Transverse colon (tissue), 4 donors: ENCODE measurements at regions not wholly inside any gene's neighbourhood (a gene's known extent, or its start where the extent isn't known, plus 50 kb on each side); places are given as distances from the start of the nearest gene placed in this dataset.
"Not testable (repeated sequence)": the region's sequence is repeated elsewhere in the genome, so short reads cannot be mapped to it uniquely, and the experiment has no call there.

Experiments
- DNase-seq: peaks from one replicate; pipeline ENCODE4 v3.0.0-alpha.2; 2019
- H3K27ac ChIP-seq, 4 donors: fragments of 200-600 bp; sonication (generic); 2 replicates each; pipeline ENCODE4 v1.5.1; 2016 to 2018; ENCODE audit warnings: inconsistent platforms in 4 of 4
- H3K27me3 ChIP-seq: fragments of 200-600 bp; sonication (generic); 2 replicates; pipeline ENCODE4 v1.5.1; 2017; ENCODE audit warnings: inconsistent platforms
- H3K36me3 ChIP-seq, 4 donors: fragments of 200-600 bp; sonication (generic); 2 replicates each; pipeline ENCODE4 v1.5.1; 2017 to 2019; ENCODE audit warnings: inconsistent platforms in 4 of 4
- H3K4me1 ChIP-seq, 4 donors: fragments of 200-600 bp; sonication (generic); 2 replicates each; pipeline ENCODE4 v1.5.1; 2017 to 2020; ENCODE audit warnings: inconsistent platforms in 4 of 4
- H3K4me3 ChIP-seq, 4 donors: fragments of 200-600 bp; sonication (generic); 1 replicate in 1 of 4; 2 replicates in 3 of 4; pipeline versions ENCODE4 v1.5.1 to v1.6.1; 2017 to 2019; ENCODE audit warnings: inconsistent platforms in 4 of 4
- H3K9me3 ChIP-seq, 2 donors: fragments of 200-600 bp; sonication (generic); 2 replicates each; pipeline ENCODE4 v1.5.1; 2017 to 2019; ENCODE audit warnings: inconsistent platforms in 2 of 2
- CTCF ChIP-seq, 5 experiments: fragments of 200-600 bp in 3 of 5; fragments of 450-650 bp in 2 of 5; sonication (generic) in 3 of 5; IDR thresholded peaks; 1 replicate in 2 of 5; 2 replicates in 3 of 5; pipeline ENCODE4 v1.5.1; 2016 to 2017; ENCODE audit warnings: antibody characterized with exemption in 5 of 5, inconsistent platforms in 3 of 5, mild to moderate bottlenecking in 2 of 5, moderate library complexity in 1 of 5
- EP300 ChIP-seq: sonication (generic); formaldehyde crosslinking; IDR thresholded peaks from one replicate; pipeline ENCODE4 v1.6.1; 2017; ENCODE audit warnings: antibody characterized with exemption, low read depth
- POLR2A ChIP-seq: fragments of 450-650 bp; IDR thresholded peaks from one replicate; pipeline ENCODE4 v1.6.1; 2016; ENCODE audit warnings: antibody characterized with exemption, mild to moderate bottlenecking, moderate library complexity
- POLR2AphosphoS5 ChIP-seq, 3 donors: sonication (generic); formaldehyde crosslinking; IDR thresholded peaks; one replicate each; pipeline ENCODE4 v1.6.1; 2016; ENCODE audit warnings: antibody characterized with exemption in 3 of 3
- WGBS, 2 donors: methylation state at CpG; one replicate each; pipeline ENCODE4 v1.1.5; 2018; ENCODE audit warnings: low coverage in 1 of 2; 5-methylcytosine and 5-hydroxymethylcytosine counted together
- in situ Hi-C, 4 donors: fragments of 200-750 bp; cut with MboI; loops; one replicate each; pipeline versions ENCODE4 v1.15.0 to v1.15.1; 2017; ENCODE audit warnings: low sequenced_read_pairs in 3 of 4, low pct_ligation_motif_present in 1 of 4, low pct_unique_long_range_greater_than_20kb in 1 of 4
- intact Hi-C: fragments of 100-400 bp; cut with DNase I; formaldehyde crosslinking; loops from one replicate; pipeline ENCODE4 v1.15.1; 2023; ENCODE audit warnings: low total_unique reads

DNA sequence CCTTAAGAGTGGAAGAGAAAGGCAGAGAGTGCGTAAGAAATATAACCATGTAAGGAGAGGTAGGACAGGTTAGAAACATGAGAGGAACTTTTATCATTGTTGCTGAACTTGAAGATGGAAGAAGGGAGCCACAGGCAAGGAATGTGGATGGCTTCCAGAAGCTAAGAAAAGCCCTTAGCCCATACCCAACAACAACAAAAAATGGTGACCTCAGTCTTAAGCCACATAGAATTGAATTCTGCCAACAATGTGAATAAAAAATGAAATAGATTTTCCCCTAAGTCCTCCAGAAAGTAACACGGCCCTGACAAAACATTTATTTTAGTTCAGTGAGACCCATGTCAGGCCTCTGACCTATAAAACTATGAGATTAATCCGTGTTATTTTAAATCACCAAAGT is 767.3 kb downstream of the FAM181B start:
- TF ChIP-seq POLR2A = no peak
- no peak for TF ChIP-seq CTCF (IDR thresholded peaks at IDR 0.05)
- TF ChIP-seq POLR2AphosphoS5 (IDR thresholded peaks at IDR 0.05) = no peak
- TF ChIP-seq EP300 = no peak
- intact Hi-C loops = no loop called here
- H3K27me3 ChIP-seq = no peaks in the 10 kb centered on the region
- DNase-seq = no peak
- 72 to 78% methylated on average over 3 of the region's 3 CpGs for whole genome bisulfite sequencing, 2 donors
- in situ Hi-C loops = no loop called here
- no peak overlapping the region for H3K27ac ChIP-seq
- no peaks in the 10 kb centered on the region for H3K36me3 ChIP-seq
- no peaks in the 10 kb centered on the region for H3K4me1 ChIP-seq
- no peak overlapping the region for H3K4me3 ChIP-seq
- H3K9me3 ChIP-seq = no peaks in the 10 kb centered on the region

GRCh38 chr11:81963018-81963417 is 770.6 kb downstream of the FAM181B start:
- Histone ChIP-seq H3K27ac (no peak overlapping the region), H3K4me1 (no peaks in the 10 kb centered on the region), H3K4me3 (no peak overlapping the region), H3K9me3 (no peaks in the 10 kb centered on the region), H3K27me3 (no peaks in the 10 kb centered on the region), H3K36me3 (no peaks in the 10 kb centered on the region)
- WGBS, 2 donors = 13 to 15% methylated on average over 3 of the region's 3 CpGs
- in situ Hi-C loops = no loop called here
- intact Hi-C loops = no loop called here
- no peak for DNase-seq
- TF ChIP-seq EP300 (no peak), POLR2AphosphoS5 (IDR thresholded peaks at IDR 0.05) (no peak)

DNA sequence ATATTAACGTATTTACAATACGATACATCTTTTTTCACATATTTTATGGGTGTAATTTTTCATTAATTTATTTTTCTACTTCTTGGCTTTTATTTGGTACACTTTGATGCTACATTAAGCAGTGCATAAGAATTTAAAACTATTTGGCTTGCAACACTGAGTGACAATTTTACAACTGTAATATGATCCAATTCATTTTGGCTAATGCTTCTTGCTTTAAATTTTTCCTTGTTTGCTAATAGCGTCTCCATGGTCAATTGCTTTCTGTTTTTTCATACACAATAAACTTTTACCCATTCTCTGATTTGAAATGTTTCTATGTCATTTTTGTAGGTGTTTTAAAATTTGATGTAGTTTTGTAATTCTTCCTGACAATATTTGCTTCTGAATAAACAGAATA is 773.2 kb downstream of the FAM181B start:
- WGBS, 2 donors = 70 to 74% methylated on average over 3 of the region's 3 CpGs
- intact Hi-C loops (no loop called here), in situ Hi-C loops (no loop called here)
- Histone ChIP-seq H3K9me3 (no peaks in the 10 kb centered on the region), H3K27ac (no peak overlapping the region), H3K4me1 (no peaks in the 10 kb centered on the region), H3K4me3 (no peak overlapping the region), H3K36me3 (no peaks in the 10 kb centered on the region), H3K27me3 (no peaks in the 10 kb centered on the region)
- DNase-seq = no peak
- no peak for TF ChIP-seq POLR2AphosphoS5 (IDR thresholded peaks at IDR 0.05)
- TF ChIP-seq CTCF (IDR thresholded peaks at IDR 0.05) = no peak
- no peak for TF ChIP-seq EP300
- no peak for TF ChIP-seq POLR2A

DNA sequence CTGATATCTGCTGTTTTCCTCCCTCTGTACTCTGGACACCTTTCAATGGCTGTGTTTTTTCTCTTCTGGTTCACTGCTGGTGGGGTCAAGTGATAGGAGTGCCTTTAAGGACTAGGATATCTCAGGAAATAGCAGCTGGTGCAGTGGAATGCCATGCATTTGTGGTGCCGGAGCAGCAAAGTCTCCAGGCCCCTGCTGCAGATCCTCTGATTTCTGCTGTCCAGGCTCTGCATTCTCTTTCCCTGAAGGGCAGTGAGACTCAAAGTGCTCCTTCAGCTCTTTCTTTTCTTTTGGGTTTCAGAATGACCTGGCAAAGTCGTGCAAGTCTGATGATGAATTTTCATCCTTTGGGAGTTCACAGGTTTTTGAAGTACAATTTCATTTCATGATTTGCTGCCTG is 774.3 kb downstream of the FAM181B start:
- TF ChIP-seq POLR2AphosphoS5 (IDR thresholded peaks at IDR 0.05) (no peak), CTCF (IDR thresholded peaks at IDR 0.05) (no peak), POLR2A (no peak), EP300 (no peak)
- in situ Hi-C loops = no loop called here
- H3K27ac ChIP-seq = no peak overlapping the region
- intact Hi-C loops = no loop called here
- 40 to 55% methylated on average over 1 to 2 of the region's 2 CpGs for WGBS, 2 donors
- H3K4me1 ChIP-seq = no peaks in the 10 kb centered on the region
- H3K36me3 ChIP-seq = no peaks in the 10 kb centered on the region
- no peak for DNase-seq
- H3K27me3 ChIP-seq = no peaks in the 10 kb centered on the region
- H3K4me3 ChIP-seq = no peak overlapping the region
- H3K9me3 ChIP-seq = no peaks in the 10 kb centered on the region

DNA sequence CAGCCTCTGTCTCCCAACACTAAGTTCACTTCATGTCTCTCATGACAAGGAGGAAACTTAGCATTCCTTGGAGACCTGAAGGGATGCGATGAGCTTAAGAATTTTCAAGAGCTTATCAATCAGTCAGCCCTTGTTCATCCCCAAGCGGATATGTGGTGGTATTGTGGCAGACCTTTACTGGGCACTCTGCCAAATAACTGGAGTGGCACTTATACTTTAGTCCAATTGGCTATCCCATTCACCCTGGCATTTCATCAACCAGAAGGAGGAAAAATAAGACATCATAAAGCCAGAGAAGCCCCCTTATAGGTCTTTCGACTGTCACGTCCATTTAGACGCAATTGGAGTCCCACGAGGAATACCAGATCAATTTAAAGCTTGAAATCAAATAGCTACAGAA is 779.4 kb downstream of the FAM181B start:
- H3K36me3 ChIP-seq, H3K9me3 ChIP-seq, H3K4me3 ChIP-seq, H3K4me1 ChIP-seq, H3K27me3 ChIP-seq, in situ Hi-C loops, intact Hi-C loops, DNase-seq, H3K27ac ChIP-seq: not testable (repeated sequence)
- WGBS, 2 donors = 78 to 95% methylated on average over 4 to 6 of the region's 6 CpGs
